ENCODE measurements at regions not wholly inside any gene's neighbourhood (a gene's known extent, or its start where the extent isn't known, plus 50 kb on each side); places are given as distances from the start of the nearest gene placed in this dataset.

DNA sequence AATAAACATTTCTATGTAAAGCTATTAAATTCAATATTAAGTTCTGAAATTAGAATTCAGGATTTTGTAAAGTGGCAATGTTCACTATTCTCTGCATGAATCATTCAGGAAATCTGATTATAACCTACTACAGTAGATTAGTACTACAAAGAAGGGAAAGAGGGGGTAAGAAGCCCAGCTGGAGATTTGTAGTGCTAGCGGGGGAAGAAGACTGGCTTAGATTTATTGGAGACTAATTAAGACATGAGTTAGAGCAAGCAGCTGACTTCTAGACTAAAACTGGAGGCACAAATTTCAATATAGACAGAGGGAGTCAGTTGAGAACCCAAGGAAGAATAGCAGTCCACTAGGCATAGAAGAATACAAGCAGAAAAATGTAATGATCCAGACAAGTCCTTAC, 55.8 kb upstream of the SETMAR start:
- TF ChIP-seq CTCF (conservative IDR thresholded peaks at IDR 0.05; ENCODE audit: low read length) (no peak), EZH2phosphoT487 (IDR thresholded peaks at IDR 0.05; ENCODE audit: borderline replicate concordance, low read depth, low read length) (no peak)
